Breast epithelium (tissue), 3 donors: ENCODE measurements at regions not wholly inside any gene's neighbourhood (a gene's known extent, or its start where the extent isn't known, plus 50 kb on each side); places are given as distances from the start of the nearest gene placed in this dataset.
"Not testable (repeated sequence)": the region's sequence is repeated elsewhere in the genome, so short reads cannot be mapped to it uniquely, and the experiment has no call there.

Experiments
- CTCF ChIP-seq, 3 donors: fragments of 450-650 bp; IDR thresholded peaks; one replicate each; pipeline ENCODE4 v1.5.1; 2016 to 2017; ENCODE audit warnings: antibody characterized with exemption in 3 of 3, mild to moderate bottlenecking in 3 of 3, moderate library complexity in 3 of 3
- POLR2AphosphoS5 ChIP-seq, 3 donors: sonication (generic); formaldehyde crosslinking; IDR thresholded peaks; one replicate each; pipeline ENCODE4 v1.6.1; 2017; ENCODE audit warnings: antibody characterized with exemption in 3 of 3

GRCh38 chr14:105969026-105969425, 442.6 kb downstream of the TMEM121 start:
- not testable (repeated sequence) for TF ChIP-seq POLR2AphosphoS5, CTCF (IDR thresholded peaks at IDR 0.05)
